ENCODE measurements at regions not wholly inside any gene's neighbourhood (a gene's known extent, or its start where the extent isn't known, plus 50 kb on each side); places are given as distances from the start of the nearest gene placed in this dataset.
"Not testable (repeated sequence)": the region's sequence is repeated elsewhere in the genome, so short reads cannot be mapped to it uniquely, and the experiment has no call there.

- Mint-ChIP-seq H3K27ac (no peak overlapping the region), H3K36me3 (ENCODE audit: low read depth) (no peaks in the 10 kb centered on the region), H3K4me3 (no peak overlapping the region), H3K27me3 (no peaks in the 10 kb centered on the region), H3K4me1 (no peaks in the 10 kb centered on the region), H3K9me3 (no peaks in the 10 kb centered on the region)
- no peak for ATAC-seq
- DNase-seq, result no peak
Measured at GRCh38 chr2:150208689-150209088, 278.8 kb downstream of the RND3 start.

DNA sequence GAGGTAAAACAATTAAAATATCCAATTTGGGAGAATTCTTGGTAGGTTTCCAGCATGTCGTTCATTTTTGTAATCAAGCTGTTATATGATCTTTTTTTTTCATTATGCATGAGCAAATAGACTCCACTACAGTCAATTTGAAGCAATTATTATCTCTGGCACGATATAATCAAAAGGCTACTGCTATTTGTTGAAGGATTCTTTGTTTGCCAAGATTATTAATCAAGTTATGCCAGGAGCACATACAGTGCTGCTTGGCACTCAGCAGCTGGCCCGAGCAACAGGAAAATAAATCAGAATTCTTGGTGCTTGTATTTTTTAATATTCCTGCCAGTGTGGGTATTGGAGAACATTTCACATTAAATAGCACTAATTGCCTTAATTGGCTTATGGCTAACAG lies 279.5 kb downstream of the RND3 start:
- Mint-ChIP-seq H3K4me3 (no peak overlapping the region), H3K9me3 (no peaks in the 10 kb centered on the region), H3K36me3 (ENCODE audit: low read depth) (no peaks in the 10 kb centered on the region), H3K27ac (no peak overlapping the region), H3K27me3 (no peaks in the 10 kb centered on the region), H3K4me1 (no peaks in the 10 kb centered on the region)
- ATAC-seq, result no peak
- DNase-seq, result no peak

DNA sequence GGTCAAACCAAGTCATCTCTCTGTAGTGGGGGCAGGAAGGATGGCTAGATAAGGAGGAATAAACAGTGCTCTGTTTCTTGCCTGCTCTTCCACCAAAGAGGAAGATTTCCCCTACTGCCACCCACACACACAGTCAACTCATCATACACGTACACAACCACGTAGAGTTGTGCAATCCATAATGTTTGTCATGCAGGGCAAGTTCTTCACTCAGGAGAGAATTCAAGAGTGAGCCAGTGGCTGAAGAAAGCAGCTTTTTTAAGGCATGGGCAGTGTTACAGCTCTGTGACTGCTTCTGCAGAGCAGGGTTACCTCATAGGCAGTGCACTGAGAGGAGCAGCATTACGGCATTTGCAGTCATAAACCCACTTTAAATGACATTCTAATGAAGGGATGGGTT lies 283.0 kb downstream of the RND3 start:
- Mint-ChIP-seq H3K4me3 (no peak overlapping the region), H3K36me3 (ENCODE audit: low read depth) (no peaks in the 10 kb centered on the region), H3K27ac (no peak overlapping the region), H3K9me3 (no peaks in the 10 kb centered on the region), H3K27me3 (no peaks in the 10 kb centered on the region), H3K4me1 (no peaks in the 10 kb centered on the region)
- ATAC-seq, result no peak
- no peak for DNase-seq

- H3K9me3 Mint-ChIP-seq; H3K4me1 Mint-ChIP-seq; H3K36me3 Mint-ChIP-seq (ENCODE audit: low read depth); ATAC-seq; H3K27ac Mint-ChIP-seq; H3K4me3 Mint-ChIP-seq; H3K27me3 Mint-ChIP-seq; DNase-seq: not testable (repeated sequence)
Measured at GRCh38 chr2:150194816-150195215, 292.7 kb downstream of the RND3 start.

GRCh38 chr2:150192701-150193100 lies 294.8 kb downstream of the RND3 start:
- no peak overlapping the region for H3K27ac Mint-ChIP-seq
- H3K4me1 Mint-ChIP-seq, result no peaks in the 10 kb centered on the region
- no peaks in the 10 kb centered on the region for H3K27me3 Mint-ChIP-seq

DNA sequence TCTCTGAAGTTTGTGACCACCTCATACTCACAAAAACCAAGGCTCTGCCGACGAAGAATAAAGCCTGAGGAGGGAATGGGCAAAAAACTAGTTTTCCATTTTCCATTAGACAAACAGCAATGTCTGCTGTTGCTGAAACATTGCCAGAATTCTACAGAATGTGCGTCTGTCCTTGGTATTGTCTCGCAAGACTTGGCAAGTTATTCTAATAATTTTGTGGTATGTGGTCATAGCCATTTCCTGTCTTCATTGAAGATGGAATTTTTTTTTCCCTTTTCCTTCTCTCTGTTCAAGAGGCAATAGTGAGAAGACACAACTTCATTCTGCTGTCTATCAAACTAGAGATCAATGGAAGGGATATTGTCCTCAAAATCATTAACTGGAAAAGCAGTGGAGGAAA lies 296.1 kb downstream of the RND3 start:
- H3K27me3 Mint-ChIP-seq, result no peaks in the 10 kb centered on the region
- H3K9me3 Mint-ChIP-seq, result peaks cover 9% of the 10 kb centered on the region
- DNase-seq, result no peak
- no peak for ATAC-seq
- no peak overlapping the region for H3K4me3 Mint-ChIP-seq
- H3K4me1 Mint-ChIP-seq, result no peaks in the 10 kb centered on the region
- H3K27ac Mint-ChIP-seq, result no peak overlapping the region
- H3K36me3 Mint-ChIP-seq (ENCODE audit: low read depth), result no peaks in the 10 kb centered on the region

More at GRCh38 chr2:150192701-150193100, 294.8 kb downstream of the RND3 start:
- Mint-ChIP-seq H3K9me3 (peaks cover 4% of the 10 kb centered on the region), H3K4me3 (no peak overlapping the region), H3K36me3 (ENCODE audit: low read depth) (no peaks in the 10 kb centered on the region)
- DNase-seq (no peak), ATAC-seq (no peak)

- Mint-ChIP-seq H3K27me3 (no peaks in the 10 kb centered on the region), H3K36me3 (ENCODE audit: low read depth) (no peaks in the 10 kb centered on the region), H3K4me3 (no peak overlapping the region), H3K27ac (no peak overlapping the region), H3K9me3 (peaks cover 5% of the 10 kb centered on the region), H3K4me1 (no peaks in the 10 kb centered on the region)
- ATAC-seq, result no peak
- DNase-seq, result no peak
Measured at GRCh38 chr2:150190546-150190945, 296.9 kb downstream of the RND3 start.

DNA sequence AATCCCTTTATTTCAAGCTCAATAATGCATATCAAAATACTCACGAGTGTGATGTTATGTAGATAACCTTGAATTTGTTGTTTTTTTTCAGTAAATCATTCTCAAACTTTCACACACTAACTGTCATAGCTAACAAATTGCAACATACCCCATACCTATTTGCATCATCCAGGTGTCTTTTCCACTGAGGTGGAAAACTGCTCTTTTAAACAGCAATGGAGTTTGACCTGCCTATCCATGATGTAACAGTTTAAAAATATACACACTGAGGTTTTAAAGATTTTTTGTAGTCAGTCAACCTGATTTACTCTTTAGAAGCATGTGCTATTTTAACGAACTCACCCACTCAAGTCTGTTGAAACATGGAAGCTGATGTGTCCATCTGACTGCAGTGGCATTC lies 298.7 kb downstream of the RND3 start:
- DNase-seq (no peak), ATAC-seq (no peak)
- Mint-ChIP-seq H3K4me3 (no peak overlapping the region), H3K27ac (no peak overlapping the region), H3K36me3 (ENCODE audit: low read depth) (no peaks in the 10 kb centered on the region), H3K27me3 (no peaks in the 10 kb centered on the region), H3K9me3 (peaks cover 5% of the 10 kb centered on the region), H3K4me1 (no peaks in the 10 kb centered on the region)

GRCh38 chr2:150188177-150188576 lies 299.3 kb downstream of the RND3 start:
- Mint-ChIP-seq H3K4me3 (no peak overlapping the region), H3K36me3 (ENCODE audit: low read depth) (no peaks in the 10 kb centered on the region), H3K9me3 (peaks cover 5% of the 10 kb centered on the region), H3K27me3 (no peaks in the 10 kb centered on the region), H3K4me1 (no peaks in the 10 kb centered on the region), H3K27ac (no peak overlapping the region)
- DNase-seq (no peak), ATAC-seq (no peak)

GRCh38 chr2:150182566-150183235 lies 304.8 kb downstream of the RND3 start:
- Mint-ChIP-seq H3K4me1 (no peaks in the 10 kb centered on the region), H3K27me3 (no peaks in the 10 kb centered on the region), H3K27ac (no peak overlapping the region), H3K4me3 (no peak overlapping the region), H3K36me3 (ENCODE audit: low read depth) (no peaks in the 10 kb centered on the region), H3K9me3 (peaks cover 5% of the 10 kb centered on the region)
- DNase-seq, result no peak
- no peak for ATAC-seq

DNA sequence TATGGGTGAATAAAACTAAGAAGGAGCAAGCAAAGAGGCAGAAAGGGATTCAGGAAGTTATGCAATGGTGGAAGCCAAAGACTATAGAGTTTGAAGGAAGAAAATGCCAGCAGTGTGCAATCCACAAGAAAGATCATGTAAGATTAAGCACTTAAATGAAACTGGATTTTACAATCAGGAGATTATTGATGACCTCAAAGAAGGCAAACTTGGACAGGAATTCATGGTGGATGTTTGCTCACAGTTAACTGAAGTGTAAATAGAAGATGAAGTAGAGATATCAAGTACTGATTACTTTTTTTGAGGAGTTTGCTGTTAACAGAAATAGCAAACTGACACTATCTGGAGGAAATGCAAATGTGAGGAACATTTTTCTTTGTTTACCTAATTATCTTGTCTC lies 308.9 kb downstream of the RND3 start:
- peaks cover 3% of the 10 kb centered on the region for H3K9me3 Mint-ChIP-seq
- no peak overlapping the region for H3K4me3 Mint-ChIP-seq
- DNase-seq, result no peak
- ATAC-seq, result no peak
- H3K27ac Mint-ChIP-seq, result no peak overlapping the region
- H3K27me3 Mint-ChIP-seq, result no peaks in the 10 kb centered on the region
- H3K36me3 Mint-ChIP-seq (ENCODE audit: low read depth), result no peaks in the 10 kb centered on the region
- no peaks in the 10 kb centered on the region for H3K4me1 Mint-ChIP-seq

- ATAC-seq (no peak), DNase-seq (no peak)
- H3K27ac Mint-ChIP-seq, result no peak overlapping the region
Measured at GRCh38 chr2:150174971-150175421, 312.5 kb downstream of the RND3 start.

DNA sequence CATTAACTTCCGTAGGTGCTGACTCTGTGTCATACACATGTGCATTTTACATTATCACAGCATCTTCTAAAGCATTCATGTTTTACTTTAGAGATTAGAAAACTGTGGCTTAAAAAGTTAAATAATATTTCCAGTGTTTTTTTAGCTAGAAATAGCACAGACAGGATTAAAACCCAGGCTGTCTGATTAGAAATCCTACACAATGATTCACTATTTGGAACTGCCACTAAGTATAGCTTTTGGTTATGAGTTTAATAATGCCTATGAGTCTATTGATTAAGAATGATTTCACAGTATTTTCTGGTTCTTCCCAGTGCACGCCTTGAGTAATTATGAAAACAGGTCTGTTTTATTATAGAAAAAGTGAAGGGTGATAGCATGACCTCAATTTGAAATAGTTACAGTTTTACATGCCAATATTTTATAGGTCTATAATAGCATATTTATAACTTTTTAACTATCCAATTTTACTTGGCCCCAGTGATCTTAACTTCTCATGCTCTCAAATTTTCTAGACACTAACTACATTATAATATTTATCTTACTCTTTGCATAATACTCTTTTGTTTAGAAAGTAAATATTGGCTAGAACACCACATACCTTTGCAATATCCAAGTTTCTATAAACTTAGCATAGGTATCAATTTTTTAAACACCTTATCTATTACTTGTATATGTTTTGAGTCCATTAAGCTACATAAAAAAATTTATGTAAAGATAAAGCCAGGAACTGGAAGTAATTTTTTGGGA lies 313.2 kb downstream of the RND3 start:
- H3K4me3 Mint-ChIP-seq, result no peak overlapping the region

More at GRCh38 chr2:150174971-150175421, 312.5 kb downstream of the RND3 start:
- Mint-ChIP-seq H3K27me3 (no peaks in the 10 kb centered on the region), H3K9me3 (peaks cover 22% of the 10 kb centered on the region), H3K4me1 (no peaks in the 10 kb centered on the region), H3K36me3 (ENCODE audit: low read depth) (no peaks in the 10 kb centered on the region), H3K4me3 (no peak overlapping the region)

GRCh38 chr2:150171065-150171548 lies 316.4 kb downstream of the RND3 start:
- no peaks in the 10 kb centered on the region for H3K4me1 Mint-ChIP-seq
- no peaks in the 10 kb centered on the region for H3K27me3 Mint-ChIP-seq
- no peak for DNase-seq
- no peak for ATAC-seq
- no peaks in the 10 kb centered on the region for H3K36me3 Mint-ChIP-seq (ENCODE audit: low read depth)
- H3K4me3 Mint-ChIP-seq, result no peak overlapping the region
- H3K27ac Mint-ChIP-seq, result no peak overlapping the region
- peaks cover 24% of the 10 kb centered on the region for H3K9me3 Mint-ChIP-seq

More for the DNA sequence above, 313.2 kb downstream of the RND3 start:
- no peaks in the 10 kb centered on the region for H3K36me3 Mint-ChIP-seq (ENCODE audit: low read depth)
- H3K27ac Mint-ChIP-seq, result no peak overlapping the region
- no peaks in the 10 kb centered on the region for H3K4me1 Mint-ChIP-seq
- H3K27me3 Mint-ChIP-seq, result no peaks in the 10 kb centered on the region
- peaks cover 24% of the 10 kb centered on the region for H3K9me3 Mint-ChIP-seq
- DNase-seq (no peak), ATAC-seq (no peak)

DNA sequence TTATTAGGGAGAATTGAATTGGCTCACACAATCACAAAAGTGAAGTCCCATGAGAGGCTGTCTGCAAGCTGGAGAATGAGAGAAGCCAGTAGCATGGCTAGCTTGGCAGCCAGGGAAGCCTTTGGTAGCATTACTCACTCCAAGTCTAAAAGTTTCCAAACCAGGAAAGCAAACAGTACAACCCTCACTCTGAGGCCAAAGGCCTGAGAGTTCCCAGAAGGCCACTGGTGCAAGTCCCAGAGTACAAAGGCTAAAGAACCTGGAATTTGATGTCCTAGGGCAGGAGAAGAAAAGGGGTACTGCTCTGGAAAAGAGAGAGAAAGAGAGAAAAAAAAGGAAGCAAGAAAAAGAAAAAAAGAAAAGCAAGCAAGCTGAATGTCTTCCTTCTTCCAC lies 318.2 kb downstream of the RND3 start:
- H3K27ac Mint-ChIP-seq, result no peak overlapping the region
- H3K27me3 Mint-ChIP-seq, result no peaks in the 10 kb centered on the region
- H3K9me3 Mint-ChIP-seq, result peaks cover 21% of the 10 kb centered on the region
- ATAC-seq (no peak), DNase-seq (no peak)
- no peak overlapping the region for H3K4me3 Mint-ChIP-seq
- H3K4me1 Mint-ChIP-seq, result no peaks in the 10 kb centered on the region
- no peaks in the 10 kb centered on the region for H3K36me3 Mint-ChIP-seq (ENCODE audit: low read depth)
